Nucleus accumbens (tissue), 56 donors: ENCODE measurements at regions not wholly inside any gene's neighbourhood (a gene's known extent, or its start where the extent isn't known, plus 50 kb on each side); places are given as distances from the start of the nearest gene placed in this dataset.
"Not testable (repeated sequence)": the region's sequence is repeated elsewhere in the genome, so short reads cannot be mapped to it uniquely, and the experiment has no call there.

ENCODE experiments used
- DNase-seq, 56 donors: peaks; one replicate each; lab custom pipeline; 2025; lab: John Stamatoyannopoulos, UW

DNA sequence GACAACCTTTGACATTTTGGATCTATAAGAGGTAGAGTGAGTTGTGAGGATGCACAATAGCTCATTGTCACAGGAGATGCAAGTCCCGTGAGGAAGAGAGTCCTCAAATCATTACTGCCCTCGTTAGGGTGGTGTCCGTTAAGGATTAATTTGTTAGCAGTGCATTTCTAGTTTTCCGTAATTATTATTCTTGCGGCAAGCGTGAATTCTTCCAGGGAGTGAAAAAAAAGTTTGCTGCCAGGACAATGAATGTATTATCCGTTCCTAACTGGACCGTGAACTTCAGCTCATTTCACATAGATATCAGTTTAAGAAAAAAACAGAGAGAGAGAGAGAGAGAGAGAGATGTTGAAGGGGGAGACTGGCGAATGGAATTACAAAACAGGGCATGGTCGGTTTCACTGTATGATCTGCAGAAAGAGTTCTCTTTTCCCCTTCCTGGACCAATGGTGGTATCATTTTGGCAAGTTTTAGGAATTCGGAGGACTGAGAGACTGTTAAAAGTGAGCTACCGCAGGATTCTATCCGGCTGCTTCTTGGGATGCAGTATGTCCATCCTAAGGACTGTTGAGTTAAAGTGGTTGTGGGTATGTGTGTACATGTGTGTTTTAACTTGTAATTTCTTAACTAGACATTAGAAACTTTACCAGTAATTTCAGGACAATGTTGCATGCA lies 216.0 kb upstream of the NFIA start:
- DNase-seq = no peak

DNA sequence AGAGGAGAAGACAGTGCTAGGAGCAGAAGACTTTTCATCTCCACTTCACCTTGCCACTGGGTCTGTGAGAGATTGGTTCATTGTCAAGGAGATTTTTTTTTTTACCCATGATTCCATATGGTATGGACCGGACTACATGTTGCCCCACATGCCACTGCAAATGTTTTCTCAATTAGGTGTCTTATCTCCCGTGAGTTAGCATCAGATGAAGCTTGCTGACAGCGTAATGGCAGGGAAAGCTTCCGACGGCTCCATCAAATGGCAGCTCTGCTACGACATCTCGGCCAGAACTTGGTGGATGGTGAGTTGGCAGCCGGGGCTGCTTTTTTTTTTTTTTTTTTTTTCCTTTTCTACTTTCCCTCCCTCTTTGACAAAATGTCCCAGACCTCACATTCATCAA lies 217.2 kb upstream of the NFIA start:
- peak in 4 of 56 donors; percentile 2 to 20 (median 16) for DNase-seq

DNA sequence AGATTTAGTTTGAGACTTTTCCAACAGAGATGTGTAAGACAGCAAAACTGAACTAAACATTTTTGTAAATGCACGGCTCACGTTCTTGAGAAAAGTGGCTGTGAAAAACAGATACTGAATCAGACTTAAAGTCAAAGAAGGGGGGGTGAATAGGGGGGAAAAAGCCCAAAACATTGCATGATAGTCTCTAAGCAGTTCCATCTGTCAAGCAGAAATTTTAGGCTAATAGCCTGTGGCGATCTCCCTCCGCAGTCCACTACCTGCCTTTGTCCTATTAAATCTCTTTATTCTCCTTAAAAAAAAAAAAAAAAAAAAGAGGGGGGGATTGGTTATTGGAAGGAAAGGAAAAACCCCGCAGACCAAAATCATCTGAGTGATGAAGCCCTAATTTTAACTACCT lies 217.6 kb upstream of the NFIA start:
- DNase-seq = no peak

DNA sequence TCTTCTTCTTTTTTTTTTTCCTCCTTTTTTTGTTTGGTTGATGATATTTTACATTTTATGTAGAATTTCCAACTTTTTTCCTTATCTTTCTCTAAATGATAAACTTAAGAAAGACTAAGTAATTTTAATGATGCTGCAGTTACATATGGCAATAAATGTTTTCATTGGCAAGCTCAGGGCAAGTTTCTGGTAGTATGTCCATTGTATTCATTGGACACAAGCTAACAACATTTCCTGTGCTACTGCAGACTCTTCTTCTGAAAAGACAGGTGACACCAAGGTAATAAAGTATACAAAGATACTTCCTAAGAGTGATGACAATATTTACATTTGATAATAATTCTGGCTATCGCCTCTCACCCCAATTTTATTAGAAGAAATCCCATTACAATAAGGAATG lies 219.2 kb upstream of the NFIA start:
- no peak for DNase-seq

DNA sequence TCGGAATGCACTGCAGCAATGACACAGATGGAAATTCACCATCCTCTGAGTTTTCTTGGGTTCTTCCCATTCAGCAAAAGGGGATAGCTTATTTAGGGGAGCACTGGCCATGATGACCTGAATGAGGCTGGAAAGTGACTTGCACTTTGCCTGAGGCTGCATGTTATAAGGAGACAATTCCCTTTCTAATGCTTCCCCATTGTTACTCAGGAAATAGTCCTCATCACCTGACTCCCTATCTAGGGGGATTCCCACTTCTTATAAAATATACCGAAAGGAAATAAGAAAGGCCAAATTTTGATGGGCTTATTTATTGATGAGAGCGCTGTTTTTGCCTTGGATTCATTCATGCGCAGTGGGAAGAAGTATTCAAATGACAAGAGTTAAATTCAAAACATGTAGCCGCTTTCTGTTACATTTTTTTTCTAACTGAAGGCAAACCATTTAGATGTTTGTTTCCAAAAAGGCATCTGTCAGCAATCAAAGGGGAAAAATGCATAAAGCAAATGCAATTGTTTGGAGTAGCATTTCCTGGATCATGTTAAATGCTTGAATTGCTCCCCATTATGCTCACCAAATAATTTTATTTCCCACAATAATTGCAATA lies 220.3 kb upstream of the NFIA start:
- peak in 1 of 56 donors; percentile 1 for DNase-seq

DNA sequence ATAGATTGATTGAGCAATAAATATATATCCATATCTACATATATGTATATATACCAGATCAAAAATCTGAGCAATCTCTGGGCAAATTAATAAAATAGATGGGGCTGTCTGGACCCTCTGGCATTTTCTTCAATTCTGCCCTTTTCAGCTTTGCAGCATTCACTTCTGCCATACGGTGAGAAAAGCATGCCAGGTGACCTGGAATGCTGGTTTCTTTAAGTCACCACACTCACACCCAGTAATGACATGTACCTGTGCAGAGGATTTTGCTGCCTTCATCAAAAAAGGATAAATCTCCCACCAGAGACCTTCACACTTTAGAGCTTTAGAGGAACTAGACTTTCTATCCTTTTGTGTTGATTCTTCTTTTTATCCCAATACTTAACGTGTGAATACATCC lies 223.2 kb upstream of the NFIA start:
- no peak for DNase-seq

DNA sequence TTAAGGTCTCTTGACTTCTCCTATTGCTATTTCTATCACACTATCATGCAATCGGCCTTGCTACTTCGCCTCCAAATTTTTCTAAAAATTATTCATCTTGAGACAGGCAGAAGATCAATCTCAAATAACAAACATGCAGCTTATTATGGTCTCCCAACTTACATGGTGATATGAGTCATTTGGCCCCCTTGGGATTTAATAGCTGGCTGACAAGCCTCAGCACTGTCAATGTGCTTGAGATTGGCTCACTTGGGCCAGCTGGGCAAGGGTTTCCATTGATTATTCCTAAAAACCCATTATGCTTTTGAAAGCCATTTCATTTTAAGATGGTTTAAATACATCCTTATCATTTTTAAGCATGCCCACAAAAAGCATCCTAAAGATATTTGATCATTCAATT lies 224.5 kb upstream of the NFIA start:
- DNase-seq = no peak

DNA sequence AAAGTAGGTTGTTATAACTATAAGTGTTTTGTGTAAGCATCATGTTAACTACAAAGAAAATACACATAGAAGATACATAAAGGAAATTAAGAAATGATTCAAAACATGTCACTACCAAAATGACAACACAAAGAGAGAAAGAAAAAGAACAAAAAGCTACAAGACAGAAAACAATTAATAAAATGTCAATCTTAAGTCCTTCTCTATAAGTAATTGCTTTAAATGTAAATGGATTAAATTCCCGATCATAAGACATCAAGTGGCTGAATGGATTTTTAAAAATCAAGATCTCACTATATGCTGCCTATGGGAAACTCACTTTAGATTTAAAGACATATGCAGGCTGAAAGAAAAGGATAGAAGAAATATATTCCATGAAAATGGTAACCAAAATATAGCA lies 232.3 kb upstream of the NFIA start:
- no peak for DNase-seq

DNA sequence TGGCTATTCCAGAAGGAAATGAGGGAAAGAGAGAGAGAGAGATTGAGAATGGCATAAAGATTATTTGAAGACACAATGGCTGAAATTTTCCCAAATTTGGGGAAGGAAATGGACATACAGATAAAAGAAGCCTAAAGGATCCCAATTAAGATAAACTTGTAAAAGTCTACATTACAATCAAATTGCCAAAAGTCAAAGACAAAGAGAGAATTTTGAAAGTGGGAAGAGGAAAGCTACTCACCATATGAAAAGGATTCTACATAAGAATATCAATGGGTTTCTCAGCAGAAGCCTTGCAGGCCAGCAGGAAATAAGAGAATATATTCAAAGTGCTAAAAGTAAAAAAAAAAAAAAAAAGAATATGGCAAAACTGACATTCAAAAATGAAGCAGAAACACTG lies 233.0 kb upstream of the NFIA start:
- DNase-seq = no peak

DNA sequence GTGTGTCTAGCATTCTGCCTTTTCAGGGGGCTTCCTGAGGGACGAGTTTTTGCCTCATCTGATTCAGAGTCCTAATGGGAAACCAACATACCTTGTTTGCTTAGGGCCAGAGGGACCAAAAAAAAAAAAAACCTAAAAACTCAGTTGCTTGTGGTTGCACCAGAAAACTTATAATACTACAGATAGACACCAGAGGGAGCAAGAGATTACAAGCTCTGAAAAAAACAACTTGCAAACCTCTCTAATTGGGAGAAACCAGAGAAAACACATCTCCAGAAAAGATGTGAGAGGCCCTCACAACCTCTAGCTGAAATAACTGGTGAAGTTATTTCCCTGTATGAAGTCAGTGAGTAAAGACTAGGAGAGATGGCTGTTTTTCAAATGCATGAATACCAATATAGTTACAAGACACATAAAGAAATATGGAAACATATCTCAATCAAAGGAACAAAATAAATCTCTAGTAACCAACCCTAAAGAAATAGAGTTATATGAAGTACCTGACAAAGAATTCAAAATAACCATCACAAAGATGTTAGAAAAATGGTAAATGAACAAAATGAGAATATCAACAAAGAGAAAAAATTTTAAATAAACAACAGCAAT lies 233.7 kb upstream of the NFIA start:
- no peak for DNase-seq

DNA sequence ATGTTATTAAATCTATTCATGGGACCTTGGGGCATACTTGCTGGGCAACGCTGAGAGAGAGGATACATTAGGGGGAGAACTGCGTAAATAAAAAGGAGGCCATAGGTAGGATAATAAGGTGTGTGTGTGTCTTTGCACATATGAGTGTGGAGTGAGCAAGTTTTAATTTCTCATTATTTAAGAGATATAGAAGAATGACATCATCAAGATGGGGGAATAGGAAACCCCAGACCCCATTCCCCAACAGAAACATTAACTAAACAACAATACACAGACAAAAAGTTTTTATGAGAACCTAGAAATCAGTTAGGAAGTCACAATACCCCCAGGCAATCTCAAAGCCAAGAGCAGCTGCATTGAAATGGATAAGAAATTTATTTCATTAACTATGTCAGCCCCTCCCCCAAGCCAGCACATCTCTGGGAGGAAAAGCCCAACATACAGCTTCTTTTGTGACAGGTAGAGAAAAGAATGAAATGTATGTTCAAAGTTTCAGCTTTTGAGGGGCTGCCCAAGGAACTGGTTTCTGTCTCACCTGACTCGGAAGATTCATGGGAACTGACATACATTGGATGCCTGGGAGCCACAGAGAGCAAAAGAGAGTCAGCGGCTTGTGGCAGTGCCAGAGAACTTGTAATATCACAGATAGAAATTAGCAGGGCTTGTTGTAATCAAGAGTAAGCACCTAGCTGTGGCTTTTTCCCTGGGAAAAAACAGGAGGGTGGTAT lies 234.3 kb upstream of the NFIA start:
- no peak for DNase-seq

DNA sequence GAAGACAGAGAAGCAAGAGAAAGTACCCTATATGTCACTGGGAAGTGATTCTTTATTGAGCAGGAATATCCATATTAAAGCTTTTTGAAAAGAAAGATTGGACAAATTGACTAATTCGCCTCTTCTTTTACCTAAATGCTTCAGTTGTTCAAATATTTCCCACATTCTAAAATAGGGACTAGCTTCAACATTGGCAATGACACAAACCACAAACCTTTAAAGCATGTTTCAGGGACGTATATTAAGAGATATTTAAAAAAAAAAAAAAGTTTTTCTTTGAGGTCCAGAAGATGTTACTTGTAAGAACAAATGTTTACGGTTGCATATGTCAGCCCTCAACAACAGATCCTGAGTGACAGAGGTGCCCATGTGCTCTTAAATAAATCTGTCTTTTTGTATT lies 235.0 kb upstream of the NFIA start:
- no peak for DNase-seq

DNA sequence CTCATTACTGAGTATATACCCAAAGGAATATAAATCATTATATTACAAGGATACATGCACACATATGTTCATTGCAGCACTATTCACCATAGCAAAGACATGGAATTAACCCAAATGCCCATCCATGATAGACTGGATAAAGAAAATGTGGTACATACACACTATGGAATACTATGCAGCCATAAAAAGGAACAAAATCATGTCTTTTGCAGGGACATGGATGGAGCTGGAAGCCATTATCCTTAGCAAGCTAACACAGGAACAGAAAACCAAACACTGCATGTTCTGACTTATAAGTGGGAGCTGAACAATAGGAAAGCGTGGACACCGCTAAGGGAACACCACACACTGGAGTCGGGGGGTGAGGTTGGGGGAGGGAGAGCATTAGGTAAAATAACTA lies 236.7 kb upstream of the NFIA start:
- not testable (repeated sequence) for DNase-seq

DNA sequence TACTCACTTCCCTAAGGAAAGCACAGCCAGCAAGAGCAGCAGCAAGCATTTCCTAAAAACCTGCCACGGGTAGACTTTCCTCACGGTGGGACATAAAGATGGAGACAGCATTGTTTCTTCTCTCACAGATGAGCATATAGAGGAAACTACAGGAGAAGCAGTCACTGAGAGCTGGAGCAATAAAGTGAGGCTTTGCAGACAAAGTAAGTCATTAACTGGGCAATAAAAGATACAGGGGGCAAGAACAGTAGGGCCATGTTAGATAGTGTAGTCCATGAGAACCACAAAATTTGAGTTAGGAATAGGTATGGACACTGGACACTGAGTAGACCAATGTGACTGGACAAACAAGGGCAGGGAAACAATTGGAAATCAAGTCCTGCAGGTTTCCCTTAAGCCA lies 240.1 kb upstream of the NFIA start:
- DNase-seq = no peak

DNA sequence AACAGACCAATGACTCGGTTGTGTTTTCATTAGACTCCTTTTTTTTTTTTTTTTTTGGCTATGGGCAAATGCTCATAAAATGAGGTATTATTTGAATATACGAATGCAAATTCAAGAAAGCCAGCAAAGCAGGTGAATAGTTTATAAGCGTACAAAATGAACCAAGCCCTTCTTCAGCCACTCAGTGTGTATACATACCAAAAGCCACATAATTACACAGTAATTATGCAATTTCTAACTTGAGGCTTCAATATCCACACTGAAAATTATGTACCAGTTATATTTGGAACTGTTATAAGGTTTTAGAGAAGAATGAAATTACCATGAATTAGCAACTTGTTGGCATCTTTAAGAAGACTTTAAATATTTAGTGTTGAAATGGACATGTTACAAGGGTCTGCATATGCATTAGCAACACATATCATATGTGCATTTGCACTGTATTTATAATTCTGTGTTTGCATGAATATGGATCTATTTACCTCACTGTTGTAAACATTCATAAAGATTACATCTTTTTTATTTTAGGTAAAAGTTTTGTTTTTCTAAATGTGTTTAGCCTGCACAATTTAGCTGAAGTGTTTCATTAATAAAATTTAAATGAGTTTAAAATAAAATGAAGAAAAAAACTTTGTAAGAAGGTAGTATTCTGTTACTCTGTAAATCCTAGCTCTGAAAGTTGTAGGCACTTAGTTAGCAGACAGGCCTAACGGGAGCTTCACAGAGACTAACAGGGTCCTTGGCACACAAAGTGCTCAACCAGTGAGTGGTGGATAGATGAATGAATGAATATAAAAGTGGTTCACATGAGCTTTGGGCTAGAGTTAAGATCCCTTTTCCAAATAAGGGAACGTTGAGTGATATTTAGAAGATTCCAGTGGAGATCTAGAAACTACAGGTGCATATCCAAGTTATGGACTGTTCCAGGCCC lies 241.0 kb upstream of the NFIA start:
- no peak for DNase-seq

DNA sequence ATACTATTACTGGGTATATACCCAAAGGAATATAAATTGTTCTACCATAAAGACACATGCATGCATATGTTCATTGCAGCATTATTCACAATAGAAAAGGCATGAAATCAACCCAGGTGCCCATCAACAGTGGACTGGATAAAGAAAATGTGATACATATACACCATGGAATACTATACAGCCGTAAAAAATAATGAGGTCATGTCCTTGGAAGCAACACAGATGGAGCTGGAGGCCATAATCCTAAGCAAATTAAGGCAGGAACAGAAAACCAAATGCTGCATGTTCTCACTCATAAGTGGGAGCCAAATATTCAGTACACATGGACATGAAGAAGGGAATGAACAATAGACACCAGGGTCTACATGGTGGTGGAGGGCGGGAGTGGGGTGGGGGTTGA lies 241.9 kb upstream of the NFIA start:
- not testable (repeated sequence) for DNase-seq

DNA sequence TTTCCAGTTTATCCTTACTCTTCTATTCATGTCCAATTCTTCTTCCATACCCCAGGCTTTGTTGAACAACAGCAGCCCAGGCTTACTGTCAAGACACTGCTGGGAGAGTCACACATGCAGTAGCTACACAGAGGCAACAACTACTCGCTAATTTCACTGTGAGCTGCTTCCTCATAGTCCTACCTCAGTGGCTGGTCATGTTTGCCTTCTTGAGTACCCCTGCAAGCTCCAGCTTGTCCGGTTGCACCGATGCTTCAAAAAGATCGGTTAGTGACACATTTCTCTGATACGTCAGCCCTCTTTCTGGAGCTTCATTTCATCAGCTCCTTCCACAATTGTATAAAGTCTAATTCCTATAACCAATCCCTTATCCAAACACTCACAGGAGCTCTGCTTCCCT lies 246.7 kb upstream of the NFIA start:
- DNase-seq = no peak

DNA sequence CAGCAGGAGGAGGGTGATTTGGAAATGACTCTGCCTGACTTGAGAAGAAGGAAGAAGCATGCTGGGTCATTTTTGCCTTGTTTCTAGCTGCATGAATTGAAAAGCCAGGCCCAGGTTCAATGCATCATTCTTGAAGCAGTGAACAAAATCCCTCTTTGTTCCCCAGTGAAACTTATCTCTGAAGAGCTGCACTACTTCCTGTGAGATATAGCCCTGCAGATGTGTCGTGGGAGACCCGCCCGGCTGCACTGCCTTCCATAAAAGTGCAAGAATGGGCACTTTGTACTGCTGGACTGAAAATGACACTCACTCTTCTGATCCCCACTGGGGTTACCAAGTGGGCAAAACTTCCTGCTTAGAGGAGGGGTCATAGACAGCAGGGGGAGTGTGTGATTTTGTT lies 249.2 kb upstream of the NFIA start:
- peak in 12 of 56 donors; percentile 1 to 31 (median 8) for DNase-seq

DNA sequence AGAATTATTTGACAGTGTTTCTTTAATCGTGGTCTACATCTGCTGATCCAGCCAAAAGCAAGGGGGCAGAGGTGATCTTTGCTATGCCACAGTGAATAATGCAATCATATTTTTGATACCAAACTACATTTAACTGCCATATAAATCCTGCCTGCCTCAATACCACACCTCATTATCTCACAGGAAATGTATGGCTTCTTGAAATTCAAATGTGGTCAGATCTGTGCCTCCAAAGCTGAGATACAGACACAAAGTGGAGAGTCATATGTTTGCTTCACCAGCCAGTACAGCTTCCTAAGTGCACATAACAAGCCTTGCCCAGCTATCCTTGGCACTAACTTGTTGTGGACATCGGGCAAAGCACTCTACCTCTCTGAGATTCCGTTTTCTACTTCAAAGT lies 250.0 kb upstream of the NFIA start:
- no peak for DNase-seq

DNA sequence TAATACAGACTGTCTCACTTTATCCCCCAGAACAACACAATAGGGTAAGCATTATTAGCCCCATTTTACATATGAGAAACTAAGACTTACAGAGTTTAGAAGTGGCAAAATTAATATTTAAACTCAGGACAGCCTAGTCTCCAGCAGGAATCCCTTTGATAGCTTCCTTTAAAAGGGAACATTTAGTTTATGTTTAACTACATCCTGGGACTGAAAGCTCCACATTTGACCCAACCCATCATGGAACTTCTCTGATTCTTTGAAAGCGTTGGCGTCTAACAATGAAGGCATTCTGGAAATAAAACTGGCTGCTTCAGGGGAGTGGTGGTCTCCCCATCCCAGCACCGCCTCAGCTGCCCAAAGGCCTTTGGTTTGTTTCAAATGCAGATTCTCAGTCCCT lies 250.6 kb upstream of the NFIA start:
- no peak for DNase-seq

DNA sequence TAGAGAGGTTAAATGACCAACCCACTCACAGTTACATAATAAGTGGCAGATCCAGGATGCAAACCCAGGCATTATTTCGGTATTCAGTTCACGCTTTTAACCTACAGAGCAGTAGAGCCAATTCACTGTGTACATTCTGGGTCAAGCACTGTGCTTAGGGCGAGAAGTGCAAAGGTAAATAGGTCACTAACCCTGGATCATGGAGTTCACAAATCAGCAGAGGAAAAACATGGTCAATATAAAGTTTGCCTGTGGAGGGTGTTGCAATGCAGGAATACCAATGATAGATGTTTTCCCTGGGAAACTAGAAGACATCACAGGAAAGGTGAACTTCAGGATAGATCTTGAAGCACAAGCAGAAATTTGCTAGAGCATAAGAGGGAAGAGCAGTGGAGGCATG lies 253.4 kb upstream of the NFIA start:
- DNase-seq = no peak
